ENCODE measurements at regions not wholly inside any gene's neighbourhood (a gene's known extent, or its start where the extent isn't known, plus 50 kb on each side); places are given as distances from the start of the nearest gene placed in this dataset.
"Not testable (repeated sequence)": the region's sequence is repeated elsewhere in the genome, so short reads cannot be mapped to it uniquely, and the experiment has no call there.

DNA sequence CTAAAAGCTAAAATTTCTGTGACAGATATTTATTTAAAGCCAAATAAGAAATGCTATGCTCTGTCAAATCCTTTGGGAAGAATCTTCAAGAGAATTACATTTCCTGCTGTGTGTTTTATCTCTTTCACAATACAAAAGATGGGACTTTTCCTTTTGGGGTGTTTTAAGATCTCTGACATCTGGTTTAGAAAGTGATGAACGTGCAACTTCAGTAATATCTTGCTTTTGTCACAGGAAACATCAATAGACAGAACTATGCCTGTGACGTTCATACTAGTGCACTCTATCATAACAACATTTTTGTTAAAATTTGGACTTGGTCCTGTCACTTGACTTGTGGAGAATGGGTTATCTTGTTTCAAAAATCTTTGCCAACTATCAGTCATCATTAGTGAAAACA is 195.7 kb upstream of the KCNMB2 start:
- DNase-seq (ENCODE audit: low read depth in 2 of 2) = no peak

DNA sequence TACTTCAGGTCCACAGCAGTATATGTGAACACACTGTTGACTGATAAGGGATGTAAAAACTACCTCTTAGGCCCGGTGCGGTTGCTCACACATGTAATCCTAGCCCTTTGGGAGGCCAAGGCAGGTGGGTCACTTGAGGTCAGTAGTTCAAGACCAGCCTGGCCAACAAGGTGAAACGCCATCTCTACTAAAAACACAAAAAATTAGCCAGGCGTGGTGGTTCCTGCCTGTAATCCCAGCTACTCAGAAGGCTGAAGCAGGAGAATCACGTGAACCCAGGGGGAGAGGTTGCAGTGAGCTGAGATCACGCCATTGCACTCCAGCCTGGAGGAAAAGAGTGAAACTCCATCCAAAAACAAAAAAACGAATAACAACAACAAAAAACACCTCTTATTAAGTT is 194.6 kb upstream of the KCNMB2 start:
- no peak for DNase-seq (ENCODE audit: low read depth in 2 of 2)

DNA sequence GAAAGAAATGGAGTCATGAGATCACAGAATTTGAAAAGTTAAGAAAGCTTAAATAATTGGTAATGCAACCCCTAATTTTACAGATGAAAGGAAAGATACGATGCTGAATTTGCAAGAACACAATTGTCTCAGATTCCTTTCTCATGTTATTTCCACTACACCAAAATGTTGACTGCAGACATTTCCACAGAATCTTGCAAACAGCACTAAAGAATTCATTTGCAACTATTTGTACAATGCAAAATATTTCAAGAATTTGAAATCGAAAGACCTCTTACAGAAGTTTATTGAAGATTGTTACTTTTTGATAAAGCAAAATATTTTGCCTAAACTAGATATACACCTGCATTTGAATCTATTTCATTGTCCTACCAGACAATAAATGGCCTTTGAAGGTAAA is 194.1 kb upstream of the KCNMB2 start:
- DNase-seq (ENCODE audit: low read depth in 2 of 2) = no peak

DNA sequence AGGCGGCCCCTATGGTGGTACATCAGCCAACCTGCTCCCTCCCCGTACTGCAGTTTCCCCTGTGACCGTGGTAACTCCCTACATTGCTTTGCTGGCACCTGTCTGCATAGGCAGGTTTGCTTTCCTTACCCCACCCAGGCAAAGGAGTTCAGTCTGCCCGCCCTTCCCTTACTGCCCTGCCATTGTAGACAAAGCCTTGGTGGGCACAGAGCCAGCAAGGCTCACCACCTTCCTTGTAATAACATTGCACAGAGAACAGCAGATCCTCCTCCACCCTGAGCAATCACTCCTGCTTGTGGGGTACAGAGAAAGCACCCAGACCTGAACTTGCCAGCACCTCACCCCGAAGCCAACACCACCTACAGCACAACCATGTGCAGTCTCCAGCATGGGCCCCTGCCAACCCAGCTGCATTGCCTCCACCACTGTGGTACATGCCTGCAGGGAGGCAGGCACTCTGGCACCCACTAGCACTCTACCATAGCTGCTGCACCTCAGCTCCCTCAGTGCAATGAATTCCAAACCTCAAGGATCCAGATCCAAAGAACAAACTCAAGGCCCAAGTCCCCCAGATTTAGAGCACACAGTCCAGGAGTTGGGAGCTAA is 192.7 kb upstream of the KCNMB2 start:
- no peak for DNase-seq (ENCODE audit: low read depth in 2 of 2)

DNA sequence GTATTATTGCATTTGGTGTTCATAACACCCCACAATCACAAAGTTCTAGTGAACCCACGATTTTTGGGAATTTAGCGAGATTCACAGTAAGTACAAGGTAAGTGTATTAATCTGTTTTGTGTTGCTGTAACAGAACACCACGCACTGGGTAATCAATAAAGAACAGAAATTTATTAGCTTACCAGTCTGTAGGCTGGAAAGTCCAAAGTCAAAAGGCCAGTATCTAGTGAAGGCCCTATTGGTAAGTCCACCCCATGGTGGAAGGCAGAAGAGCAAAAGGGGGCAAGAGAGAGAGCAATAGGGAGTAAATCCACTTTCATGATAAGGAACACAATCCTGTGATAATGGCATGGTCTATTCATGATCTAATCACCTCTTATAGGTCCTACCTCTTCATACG is 190.3 kb upstream of the KCNMB2 start:
- DNase-seq (ENCODE audit: low read depth in 2 of 2) = no peak

DNA sequence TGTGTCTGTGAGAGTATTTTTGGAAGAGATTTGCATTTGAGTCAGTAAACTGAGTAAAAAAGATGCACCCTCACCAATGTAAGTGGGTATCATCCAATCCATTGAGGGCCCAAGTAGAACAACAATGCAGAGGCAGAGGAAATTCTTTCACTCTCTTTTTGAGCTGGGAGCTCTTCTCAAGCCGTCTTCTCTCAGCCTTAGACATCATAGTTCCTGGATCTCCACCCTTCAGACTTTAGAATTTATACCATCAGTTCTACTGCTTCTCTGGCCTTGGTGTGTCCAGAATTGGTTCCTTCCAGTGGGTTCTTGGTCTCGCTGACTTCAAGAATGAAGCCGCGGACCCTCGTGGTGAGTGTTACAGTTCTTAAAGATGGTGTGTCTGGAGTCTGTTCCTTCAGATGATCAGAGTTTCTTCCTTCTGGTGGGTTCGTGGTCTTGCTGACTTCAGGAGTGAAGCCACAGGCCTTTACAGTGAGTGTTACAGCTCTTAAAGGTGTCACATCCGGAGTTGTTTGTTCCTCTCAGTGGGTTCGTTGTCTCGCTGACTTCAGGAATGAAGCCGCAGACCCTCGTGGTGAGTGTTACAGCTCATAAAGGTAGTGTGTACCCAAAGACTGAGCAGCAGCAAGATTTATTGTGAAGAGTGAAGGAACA is 187.5 kb upstream of the KCNMB2 start:
- DNase-seq (ENCODE audit: low read depth in 2 of 2) = not testable (repeated sequence)

DNA sequence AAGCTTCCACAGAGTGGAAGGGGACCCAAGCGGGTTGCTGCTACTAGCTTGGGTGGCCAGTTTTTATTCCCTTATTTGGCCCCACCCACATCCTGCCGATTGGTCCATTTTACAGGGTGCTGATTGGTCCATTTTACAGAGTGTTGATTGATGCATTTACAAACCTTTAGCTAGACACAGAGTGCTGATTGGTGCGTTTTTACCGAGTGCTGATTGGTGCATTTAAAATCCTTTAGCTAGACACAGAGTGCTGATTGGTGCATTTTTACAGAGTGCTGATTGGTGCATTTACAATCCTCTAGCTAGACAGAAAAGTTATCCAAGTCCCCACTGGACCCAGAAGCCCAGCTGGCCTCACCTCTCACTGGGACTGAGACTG is 187.0 kb upstream of the KCNMB2 start:
- not testable (repeated sequence) for DNase-seq (ENCODE audit: low read depth in 2 of 2)

GRCh38 chr3:178350763-178351162 is 185.5 kb upstream of the KCNMB2 start:
- DNase-seq (ENCODE audit: low read depth in 2 of 2) = no peak

GRCh38 chr3:178352326-178353005 is 183.8 kb upstream of the KCNMB2 start:
- DNase-seq (ENCODE audit: low read depth in 2 of 2) = no peak

- no peak for DNase-seq (ENCODE audit: low read depth in 2 of 2)
Measured at GRCh38 chr3:178353006-178353694, 183.1 kb upstream of the KCNMB2 start.

DNA sequence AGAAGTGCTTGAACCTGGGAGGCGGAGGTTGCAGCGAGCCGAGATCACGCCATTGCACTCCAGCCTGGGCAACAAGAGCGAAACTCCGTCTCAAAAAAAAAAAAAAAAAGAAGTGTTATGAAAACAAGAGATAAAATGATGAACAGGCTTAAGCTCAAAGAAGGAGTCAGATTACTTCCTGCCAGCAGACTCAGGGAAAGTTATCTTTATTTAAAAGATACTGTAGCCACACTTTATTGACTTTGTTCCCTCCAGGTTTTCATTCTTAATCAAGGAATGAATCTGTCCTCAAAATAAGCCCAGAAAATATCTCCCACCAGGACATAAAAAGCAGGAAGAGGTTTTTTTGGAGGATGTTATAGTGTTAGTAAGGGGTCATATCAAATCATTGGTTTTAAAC is 176.5 kb upstream of the KCNMB2 start:
- no peak for DNase-seq (ENCODE audit: low read depth in 2 of 2)

DNA sequence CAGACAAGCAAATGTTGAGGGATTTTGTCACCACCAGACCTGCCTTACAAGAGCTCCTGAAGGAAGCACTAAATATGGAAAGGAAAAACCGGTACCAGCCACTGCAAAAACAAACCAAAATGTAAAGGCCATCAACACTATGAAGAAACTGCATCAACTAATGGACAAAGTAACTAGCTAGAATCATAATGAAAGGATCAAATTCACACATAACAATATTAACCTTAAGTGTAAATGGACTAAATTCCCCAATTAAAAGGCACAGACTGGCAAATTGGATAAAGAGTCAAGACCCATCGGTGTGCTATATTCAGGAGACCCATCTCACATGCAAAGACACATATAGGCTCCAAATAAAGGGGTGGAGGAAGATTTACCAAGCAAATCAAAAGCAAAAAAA is 173.2 kb upstream of the KCNMB2 start:
- not testable (repeated sequence) for DNase-seq (ENCODE audit: low read depth in 2 of 2)

GRCh38 chr3:178367817-178368617 is 168.2 kb upstream of the KCNMB2 start:
- DNase-seq (ENCODE audit: low read depth in 2 of 2) = no peak

GRCh38 chr3:178369006-178369405 is 167.2 kb upstream of the KCNMB2 start:
- DNase-seq (ENCODE audit: low read depth in 2 of 2) = no peak

GRCh38 chr3:178369811-178370210 is 166.4 kb upstream of the KCNMB2 start:
- no peak for DNase-seq (ENCODE audit: low read depth in 2 of 2)

DNA sequence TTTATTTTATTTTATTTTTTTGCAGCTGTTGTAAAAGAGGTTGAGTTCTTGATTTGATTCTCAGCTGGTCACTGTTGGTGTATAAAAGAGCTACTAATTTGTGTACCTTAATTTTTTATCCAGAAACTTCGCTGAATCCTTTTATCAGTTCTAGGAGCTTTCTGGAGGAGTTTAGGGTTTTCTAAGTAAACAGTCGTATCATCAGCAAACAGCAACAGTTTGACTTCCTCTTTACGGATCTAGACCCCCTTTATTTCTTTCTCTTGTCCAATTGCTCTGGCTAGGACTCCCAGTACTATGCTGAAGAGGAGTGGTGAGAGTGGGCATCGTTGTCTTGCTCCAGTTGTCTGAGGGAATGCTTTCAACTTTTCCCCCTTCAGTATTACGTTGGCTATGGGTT is 165.8 kb upstream of the KCNMB2 start:
- no peak for DNase-seq (ENCODE audit: low read depth in 2 of 2)

DNA sequence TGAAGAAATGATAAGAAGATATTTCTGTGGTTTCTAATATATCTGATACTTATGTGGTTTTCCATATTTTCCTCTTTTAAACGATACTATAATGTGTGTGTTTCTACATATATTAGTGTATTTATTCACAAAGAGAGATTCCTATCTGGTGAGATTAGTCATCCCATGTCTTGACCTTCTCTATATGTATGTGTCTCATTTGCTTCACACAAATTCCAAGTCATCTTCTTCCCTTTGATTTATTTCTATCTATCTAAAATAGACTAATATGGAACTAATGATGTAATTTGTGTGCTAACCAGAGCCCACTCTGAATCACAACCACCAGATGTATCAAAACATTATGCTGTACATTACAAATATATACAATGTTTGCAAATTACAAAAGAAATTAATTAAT is 154.7 kb upstream of the KCNMB2 start:
- DNase-seq (ENCODE audit: low read depth in 2 of 2) = no peak

DNA sequence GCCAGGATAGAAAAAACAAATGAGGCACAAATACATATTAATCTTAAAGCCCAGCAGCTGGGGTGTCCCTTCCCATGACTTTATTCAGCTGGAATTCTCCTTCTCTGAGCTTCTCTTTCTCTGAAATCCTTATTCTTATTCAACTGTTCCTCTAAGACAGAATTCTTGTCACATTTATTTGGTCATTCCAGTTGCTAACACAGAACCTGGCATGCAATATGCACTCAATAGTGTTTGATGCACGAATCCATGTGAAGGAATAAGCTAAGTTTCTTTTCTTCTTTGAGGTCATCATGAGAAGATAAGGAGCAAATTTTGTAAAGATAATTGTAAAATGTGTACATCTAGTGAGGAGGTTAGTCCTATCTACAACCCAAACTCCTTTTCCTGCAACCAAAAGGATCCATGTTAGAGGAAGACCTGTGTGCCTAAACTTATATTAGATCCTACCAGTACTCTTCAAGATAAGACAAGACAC is 154.2 kb upstream of the KCNMB2 start:
- no peak for DNase-seq (ENCODE audit: low read depth in 2 of 2)

- DNase-seq (ENCODE audit: low read depth in 2 of 2) = no peak
Measured at GRCh38 chr3:178382449-178383061, 153.7 kb upstream of the KCNMB2 start.

GRCh38 chr3:178384321-178385230 is 151.7 kb upstream of the KCNMB2 start:
- no peak for DNase-seq (ENCODE audit: low read depth in 2 of 2)

Data from stimulated activated CD8-positive, alpha-beta memory T cell treated with anti-CD3 and anti-CD28 coated beads, Interleukin-15, amount 100 ng/mL, for 4 hours (primary cell).